Heart left ventricle (tissue), 16 donors: ENCODE measurements at regions not wholly inside any gene's neighbourhood (a gene's known extent, or its start where the extent isn't known, plus 50 kb on each side); places are given as distances from the start of the nearest gene placed in this dataset.

Experiments
- ATAC-seq, 4 donors: fragments of 200-7000 bp; cut with Tn5 transposase; one replicate each; pipeline ENCODE4 v1.9.1; 2020 to 2022; ENCODE audit warnings: moderate library complexity in 4 of 4, mild to moderate bottlenecking in 3 of 4, moderate number of reproducible peaks in 1 of 4
- DNase-seq, 5 donors: peaks; one replicate each; pipeline ENCODE4 v3.0.0-alpha.2; 2020
- H3K27ac ChIP-seq, 12 donors: fragments of 200-600 bp; sonication (generic) in 4 of 12; one replicate each; pipeline versions ENCODE4 v1.5.0 to v1.8.0; 2016 to 2022; ENCODE audit warnings: mild to moderate bottlenecking in 2 of 12
- H3K27me3 ChIP-seq, 9 donors: fragments of 200-600 bp; sonication (generic) in 2 of 9; one replicate each; pipeline versions ENCODE4 v1.5.1 to v1.8.0; 2016 to 2022; ENCODE audit warnings: mild to moderate bottlenecking in 3 of 9
- H3K36me3 ChIP-seq, 9 donors: fragments of 200-600 bp; sonication (generic) in 2 of 9; one replicate each; pipeline versions ENCODE4 v1.5.0 to v1.8.0; 2018 to 2022; ENCODE audit warnings: mild to moderate bottlenecking in 2 of 9
- H3K4me1 ChIP-seq, 12 donors: fragments of 200-600 bp; sonication (generic) in 4 of 12; one replicate each; pipeline versions ENCODE4 v1.5.0 to v1.8.0; 2016 to 2022; ENCODE audit warnings: mild to moderate bottlenecking in 3 of 12
- H3K4me3 ChIP-seq, 12 donors: fragments of 200-600 bp; sonication (generic) in 4 of 12; one replicate each; pipeline versions ENCODE4 v1.5.0 to v1.8.0; 2017 to 2022; ENCODE audit warnings: mild to moderate bottlenecking in 9 of 12, moderate library complexity in 4 of 12
- H3K9me3 ChIP-seq, 12 donors: fragments of 200-600 bp; sonication (generic) in 4 of 12; one replicate each; pipeline versions ENCODE4 v1.5.0 to v1.8.0; 2016 to 2022; ENCODE audit warnings: mild to moderate bottlenecking in 1 of 12
- POLR2A ChIP-seq, 2 donors: fragments of 450-650 bp; IDR thresholded peaks; one replicate each; pipeline ENCODE4 v1.6.1; 2017; ENCODE audit warnings: antibody characterized with exemption in 2 of 2, mild to moderate bottlenecking in 2 of 2, moderate library complexity in 2 of 2
- WGBS, 4 donors: extraction: QIAGEN DNeasy Blood & Tissue Kit in 2 of 4; methylation state at CpG; one replicate each; pipeline versions ENCODE4 v1.1.5 to v1.1.7; 2013 to 2018; 5-methylcytosine and 5-hydroxymethylcytosine counted together
- intact Hi-C, 10 donors: fragments of 100-400 bp; cut with DNase I; formaldehyde crosslinking; loops; one replicate each; pipeline versions ENCODE4 v1.11.1 to v1.14.2; 2022
- TF ChIP-seq, protein P1 (sequence below), 12 donors: fragments of 200-600 bp; sonication (generic) in 4 of 12; IDR thresholded peaks; one replicate each; pipeline versions ENCODE4 v1.5.0 to v1.8.0; 2018 to 2022; ENCODE audit warnings: antibody characterized with exemption in 12 of 12, mild to moderate bottlenecking in 5 of 12
- donor health status: ischemic (EF 13 %, LVEDD 7.1; RV severe dilation, severe dysfunction).
- donor health status: healthy with polysubstance abuse.
- donor health status: DM: no; HTN: yes; CAD: no.
- donor health status: DM: no; HTN: no; CAD: no.
- donor health status: ischemic (EF 25% LVEDD 6.9; RV normal size, moderate dysfunction).
- donor health status: ischemic (EF 25% LVEDD 5.7; RV mildly dilated, moderate dysfunction).
- donor health status: healthy.
- donor health status: DM: yes; HTN: yes; CAD: no.
- donor health status: ischemic (EF 35%, LVEDD 5.7; RV mildly dilated, moderate dysfunction).
- donor health status: nonischemic (EF 11% LVEDD 7.7; RV severe dilation, severe dysfunction).
- donor health status: DM: yes; HTN: yes; CAD: no.
- donor health status: PGD.
- donor health status: ischemic (EF 29% LVEDD 5.4; RV normal size, mild dysfunction).
- donor health status: nonischemic (EF 23%, LVEDD 6.1; RV moderate dilation, normal function).

DNA sequence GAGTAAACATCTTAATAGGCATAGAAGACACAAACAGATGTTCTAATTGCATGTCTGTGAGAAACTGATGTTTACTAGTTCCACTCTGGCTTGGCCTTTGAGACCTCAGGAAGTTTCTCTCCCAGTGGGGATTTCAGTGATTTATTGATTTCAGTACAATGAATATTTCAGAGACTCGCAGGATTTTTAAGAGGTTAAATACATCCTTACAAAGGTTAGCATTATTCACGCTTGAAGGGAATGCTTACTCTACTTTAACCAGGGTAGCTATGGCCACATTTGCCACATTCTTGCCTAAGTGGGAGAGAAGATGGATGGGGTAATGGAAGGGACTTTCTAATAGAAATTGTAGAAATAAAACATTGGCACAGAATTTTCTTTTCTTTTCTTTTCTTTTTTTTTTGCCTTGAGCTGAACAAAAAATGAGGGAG is 480.1 kb downstream of the SPRY1 start:
- Histone ChIP-seq H3K9me3 (peaks cover 0 to 6% (median 0%) of the 10 kb centered on the region in 12 donors), H3K4me1 (peaks cover 0 to 36% (median 12%) of the 10 kb centered on the region in 12 donors), H3K27me3 (no peaks in the 10 kb centered on the region), H3K27ac (peak overlapping the region in 10 of 12 donors; percentile 3 to 82 (median 52)), H3K4me3 (no peak overlapping the region), H3K36me3 (no peaks in the 10 kb centered on the region)
- WGBS, 4 donors, result 47 to 59% (median 53%) methylated on average over 2 of the region's 2 CpGs
- DNase-seq (no peak), ATAC-seq (peak in 3 of 4 donors; percentile 19 to 42 (median 28))
- intact Hi-C loops, result no loop called here
- TF ChIP-seq, protein P1, sequence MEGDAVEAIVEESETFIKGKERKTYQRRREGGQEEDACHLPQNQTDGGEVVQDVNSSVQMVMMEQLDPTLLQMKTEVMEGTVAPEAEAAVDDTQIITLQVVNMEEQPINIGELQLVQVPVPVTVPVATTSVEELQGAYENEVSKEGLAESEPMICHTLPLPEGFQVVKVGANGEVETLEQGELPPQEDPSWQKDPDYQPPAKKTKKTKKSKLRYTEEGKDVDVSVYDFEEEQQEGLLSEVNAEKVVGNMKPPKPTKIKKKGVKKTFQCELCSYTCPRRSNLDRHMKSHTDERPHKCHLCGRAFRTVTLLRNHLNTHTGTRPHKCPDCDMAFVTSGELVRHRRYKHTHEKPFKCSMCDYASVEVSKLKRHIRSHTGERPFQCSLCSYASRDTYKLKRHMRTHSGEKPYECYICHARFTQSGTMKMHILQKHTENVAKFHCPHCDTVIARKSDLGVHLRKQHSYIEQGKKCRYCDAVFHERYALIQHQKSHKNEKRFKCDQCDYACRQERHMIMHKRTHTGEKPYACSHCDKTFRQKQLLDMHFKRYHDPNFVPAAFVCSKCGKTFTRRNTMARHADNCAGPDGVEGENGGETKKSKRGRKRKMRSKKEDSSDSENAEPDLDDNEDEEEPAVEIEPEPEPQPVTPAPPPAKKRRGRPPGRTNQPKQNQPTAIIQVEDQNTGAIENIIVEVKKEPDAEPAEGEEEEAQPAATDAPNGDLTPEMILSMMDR (IDR thresholded peaks at IDR 0.05), result no peak
- no peak for TF ChIP-seq POLR2A (IDR thresholded peaks at IDR 0.05)

GRCh38 chr4:123877551-123877950 is 481.0 kb downstream of the SPRY1 start:
- no peaks in the 10 kb centered on the region for H3K27me3 ChIP-seq
- peak in 2 of 4 donors; percentile 48 to 52 for ATAC-seq
- H3K27ac ChIP-seq, result peak overlapping the region in 7 of 12 donors; percentile 3 to 82 (median 63)
- TF ChIP-seq, protein P1 (IDR thresholded peaks at IDR 0.05), result no peak
- no peak for TF ChIP-seq POLR2A (IDR thresholded peaks at IDR 0.05)
- H3K36me3 ChIP-seq, result no peaks in the 10 kb centered on the region
- peaks cover 0 to 27% (median 9%) of the 10 kb centered on the region in 12 donors for H3K4me1 ChIP-seq
- WGBS, 4 donors, result 9 to 16% (median 12%) methylated on average over 3 of the region's 3 CpGs
- intact Hi-C loops, result no loop called here
- H3K4me3 ChIP-seq, result no peak overlapping the region
- DNase-seq, result no peak
- H3K9me3 ChIP-seq, result peaks cover 0 to 6% (median 0%) of the 10 kb centered on the region in 12 donors

GRCh38 chr4:123878976-123879375 is 482.4 kb downstream of the SPRY1 start:
- Histone ChIP-seq H3K4me1 (peaks cover 0 to 27% (median 9%) of the 10 kb centered on the region in 12 donors), H3K4me3 (no peak overlapping the region), H3K9me3 (peaks cover 0 to 6% (median 0%) of the 10 kb centered on the region in 12 donors), H3K27me3 (no peaks in the 10 kb centered on the region), H3K27ac (no peak overlapping the region), H3K36me3 (no peaks in the 10 kb centered on the region)
- intact Hi-C loops, result no loop called here
- DNase-seq (no peak), ATAC-seq (no peak)
- 96 to 98% (median 97%) methylated on average over 8 of the region's 8 CpGs for WGBS, 4 donors
- TF ChIP-seq, protein P1 (IDR thresholded peaks at IDR 0.05), result no peak
- TF ChIP-seq POLR2A (IDR thresholded peaks at IDR 0.05), result no peak

DNA sequence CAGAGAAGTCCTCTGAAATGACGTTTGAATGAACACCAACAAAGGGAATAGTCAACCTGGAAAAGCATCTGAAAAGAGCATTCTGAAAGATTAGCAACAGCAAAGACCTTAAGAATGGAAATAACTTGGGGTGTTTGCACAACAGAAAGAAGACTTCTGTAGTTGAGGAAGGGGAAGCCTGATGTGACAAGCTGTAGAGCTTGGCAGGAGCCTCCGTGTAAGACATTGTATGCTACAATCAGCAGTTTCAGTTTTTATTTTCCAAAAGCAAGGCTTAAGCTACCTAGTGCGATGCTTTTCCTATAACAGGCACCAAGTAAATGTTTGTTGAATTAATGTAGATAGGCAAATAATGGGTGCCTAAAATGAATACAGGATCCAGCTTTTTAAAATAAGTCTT is 484.0 kb downstream of the SPRY1 start:
- no peak for DNase-seq
- Histone ChIP-seq H3K27me3 (no peaks in the 10 kb centered on the region), H3K36me3 (no peaks in the 10 kb centered on the region), H3K4me3 (no peak overlapping the region), H3K9me3 (peaks cover 0 to 16% (median 0%) of the 10 kb centered on the region in 12 donors), H3K4me1 (peaks cover 0 to 27% (median 9%) of the 10 kb centered on the region in 12 donors), H3K27ac (no peak overlapping the region)
- TF ChIP-seq POLR2A (IDR thresholded peaks at IDR 0.05), result no peak
- TF ChIP-seq, protein P1 (IDR thresholded peaks at IDR 0.05), result no peak
- 55 to 74% (median 64%) methylated on average over 3 of the region's 3 CpGs for WGBS, 4 donors
- ATAC-seq, result no peak
- intact Hi-C loops, result no loop called here
